Neural progenitor cell (in vitro differentiated cells): ENCODE measurements at regions not wholly inside any gene's neighbourhood (a gene's known extent, or its start where the extent isn't known, plus 50 kb on each side); places are given as distances from the start of the nearest gene placed in this dataset.

Source experiments
- EZH2 ChIP-seq: fragments of 200-600 bp; sonication (generic); IDR thresholded peaks from 2 replicates; pipeline ENCODE4 v1.6.1; 2017; ENCODE audit warnings: antibody characterized with exemption, mild to moderate bottlenecking, moderate library complexity
- EZH2phosphoT487 ChIP-seq: fragments of 200-600 bp; sonication (generic); IDR thresholded peaks from 2 replicates; pipeline ENCODE4 v1.6.1; 2017; ENCODE audit warnings: antibody characterized with exemption
- TF ChIP-seq, protein P1 (sequence below): fragments of 200-600 bp; sonication (generic); IDR thresholded peaks from 2 replicates; pipeline ENCODE4 v1.5.1; 2017; ENCODE audit warnings: antibody characterized with exemption, mild to moderate bottlenecking

DNA sequence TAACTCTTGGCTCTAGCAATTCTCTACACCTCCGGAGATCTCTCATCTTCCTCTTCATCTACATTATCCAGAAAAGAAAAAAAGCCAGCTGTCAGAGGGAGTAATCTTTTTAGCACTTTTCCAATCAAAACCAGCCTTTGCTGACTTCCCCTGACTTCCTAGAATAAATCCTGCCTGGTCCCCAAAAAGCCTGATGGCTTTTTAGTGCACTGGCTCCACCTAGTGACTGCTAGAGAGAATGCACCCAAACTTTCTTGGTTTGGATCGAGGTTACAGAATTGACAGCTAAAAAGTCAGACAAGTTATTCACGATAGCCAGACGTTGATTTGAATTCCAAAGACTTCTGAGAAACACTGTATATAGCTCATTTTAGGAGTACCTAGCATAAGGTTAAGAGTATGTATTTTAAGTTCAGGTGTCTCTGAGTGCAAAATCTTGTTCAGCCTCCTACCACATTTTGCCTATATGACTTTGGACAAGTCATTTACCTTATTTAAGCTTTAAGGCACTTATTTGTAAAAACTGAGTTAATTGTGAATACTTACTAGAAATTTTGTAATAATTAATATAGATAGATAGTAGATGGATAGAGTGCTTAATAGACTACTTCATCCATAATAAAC lies 185.7 kb upstream of the GRIN2B start:
- TF ChIP-seq EZH2 (no peak), EZH2phosphoT487 (no peak)
- TF ChIP-seq, protein P1, sequence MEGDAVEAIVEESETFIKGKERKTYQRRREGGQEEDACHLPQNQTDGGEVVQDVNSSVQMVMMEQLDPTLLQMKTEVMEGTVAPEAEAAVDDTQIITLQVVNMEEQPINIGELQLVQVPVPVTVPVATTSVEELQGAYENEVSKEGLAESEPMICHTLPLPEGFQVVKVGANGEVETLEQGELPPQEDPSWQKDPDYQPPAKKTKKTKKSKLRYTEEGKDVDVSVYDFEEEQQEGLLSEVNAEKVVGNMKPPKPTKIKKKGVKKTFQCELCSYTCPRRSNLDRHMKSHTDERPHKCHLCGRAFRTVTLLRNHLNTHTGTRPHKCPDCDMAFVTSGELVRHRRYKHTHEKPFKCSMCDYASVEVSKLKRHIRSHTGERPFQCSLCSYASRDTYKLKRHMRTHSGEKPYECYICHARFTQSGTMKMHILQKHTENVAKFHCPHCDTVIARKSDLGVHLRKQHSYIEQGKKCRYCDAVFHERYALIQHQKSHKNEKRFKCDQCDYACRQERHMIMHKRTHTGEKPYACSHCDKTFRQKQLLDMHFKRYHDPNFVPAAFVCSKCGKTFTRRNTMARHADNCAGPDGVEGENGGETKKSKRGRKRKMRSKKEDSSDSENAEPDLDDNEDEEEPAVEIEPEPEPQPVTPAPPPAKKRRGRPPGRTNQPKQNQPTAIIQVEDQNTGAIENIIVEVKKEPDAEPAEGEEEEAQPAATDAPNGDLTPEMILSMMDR = peak; percentile 99
